ENCODE measurements at regions not wholly inside any gene's neighbourhood (a gene's known extent, or its start where the extent isn't known, plus 50 kb on each side); places are given as distances from the start of the nearest gene placed in this dataset.

DNA sequence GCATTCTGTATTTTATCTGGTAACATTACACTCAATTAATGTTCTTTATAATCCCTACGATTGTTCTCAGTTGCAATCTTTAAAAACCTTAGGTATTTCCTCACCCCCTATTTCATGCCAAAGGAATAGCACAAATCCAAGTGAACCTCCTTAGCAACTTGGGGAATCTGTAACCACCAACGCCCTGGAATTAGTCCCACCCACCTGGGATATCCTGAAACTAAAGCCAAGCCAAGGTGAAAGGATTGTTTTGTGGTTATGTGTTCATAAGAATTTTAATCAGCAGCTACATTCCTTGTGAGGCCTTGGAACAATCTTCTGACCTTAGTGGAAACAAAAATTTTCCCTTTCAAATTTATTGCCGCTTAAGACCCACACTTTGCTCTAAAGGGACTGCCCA lies 908.7 kb downstream of the TTLL7 start:
- H3K27me3 ChIP-seq (ENCODE audit: control insufficient read depth in 1 of 2, insufficient read depth in 2 of 2, low read length in 2 of 2), result no peaks in the 10 kb centered on the region
- no peak overlapping the region for H3K4me3 ChIP-seq (ENCODE audit: low read depth in 1 of 2, low read length in 2 of 2)
- no peak overlapping the region for H3K9ac ChIP-seq (ENCODE audit: low read length)
- no peaks in the 10 kb centered on the region for H3K4me1 ChIP-seq (ENCODE audit: insufficient read depth, low read length)
- no peaks in the 10 kb centered on the region for H3K36me3 ChIP-seq (ENCODE audit: insufficient read depth, low read length)
- no peak overlapping the region for H3K27ac ChIP-seq (ENCODE audit: low read depth, low read length)
- H3K9me3 ChIP-seq (ENCODE audit: low read length), result no peaks in the 10 kb centered on the region

DNA sequence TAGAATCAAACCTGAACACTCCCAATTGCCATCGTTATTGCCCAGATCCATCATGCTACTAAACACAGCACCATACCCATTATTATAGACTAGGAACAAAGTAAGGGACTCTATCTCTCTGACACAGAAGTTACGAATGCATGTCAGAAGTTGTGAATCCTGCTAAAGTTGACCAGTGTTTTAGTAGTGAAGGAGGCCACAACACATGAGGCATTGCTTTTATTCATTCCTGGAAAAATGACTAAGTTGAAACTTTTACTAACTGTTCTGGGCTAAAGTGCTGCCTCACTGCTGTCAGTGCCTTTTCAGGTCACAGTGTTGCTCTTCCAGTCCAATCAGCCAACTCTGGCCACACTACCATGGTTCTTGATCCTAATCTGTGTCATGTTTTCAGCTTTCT lies 911.1 kb downstream of the TTLL7 start:
- Histone ChIP-seq H3K4me1 (ENCODE audit: insufficient read depth, low read length) (no peaks in the 10 kb centered on the region), H3K4me3 (ENCODE audit: low read depth in 1 of 2, low read length in 2 of 2) (no peak overlapping the region), H3K9ac (ENCODE audit: low read length) (no peak overlapping the region), H3K36me3 (ENCODE audit: insufficient read depth, low read length) (no peaks in the 10 kb centered on the region), H3K9me3 (ENCODE audit: low read length) (no peaks in the 10 kb centered on the region), H3K27me3 (ENCODE audit: control insufficient read depth in 1 of 2, insufficient read depth in 2 of 2, low read length in 2 of 2) (no peaks in the 10 kb centered on the region), H3K27ac (ENCODE audit: low read depth, low read length) (no peak overlapping the region)

DNA sequence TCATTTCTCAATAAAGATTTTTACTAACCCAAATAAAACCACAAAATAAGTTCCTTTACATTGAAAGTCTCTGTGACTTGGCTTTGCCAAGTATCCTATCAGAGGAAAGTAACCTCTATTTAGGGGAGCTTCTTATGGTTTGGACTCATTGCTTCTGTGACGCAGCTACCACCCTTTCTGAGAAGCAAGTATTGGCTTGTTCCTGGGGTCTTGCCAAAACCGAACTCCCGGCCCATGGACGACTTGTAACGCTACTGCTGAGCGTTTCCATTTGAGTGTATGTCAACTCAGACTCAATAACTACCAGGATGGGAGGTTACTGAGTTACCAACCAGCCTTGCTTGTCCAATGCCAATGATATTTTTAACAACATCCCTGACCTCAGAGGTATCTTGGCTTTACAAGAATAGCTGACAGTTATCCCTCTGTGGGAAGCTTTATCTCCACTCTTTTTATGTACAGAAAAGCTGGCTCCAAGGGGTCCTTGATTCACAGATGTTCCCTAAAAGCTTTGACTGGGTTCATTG lies 911.9 kb downstream of the TTLL7 start:
- Histone ChIP-seq H3K27ac (ENCODE audit: low read depth, low read length) (no peak overlapping the region), H3K9ac (ENCODE audit: low read length) (no peak overlapping the region), H3K36me3 (ENCODE audit: insufficient read depth, low read length) (no peaks in the 10 kb centered on the region), H3K4me3 (ENCODE audit: low read depth in 1 of 2, low read length in 2 of 2) (no peak overlapping the region), H3K4me1 (ENCODE audit: insufficient read depth, low read length) (no peaks in the 10 kb centered on the region), H3K9me3 (ENCODE audit: low read length) (no peaks in the 10 kb centered on the region), H3K27me3 (ENCODE audit: control insufficient read depth in 1 of 2, insufficient read depth in 2 of 2, low read length in 2 of 2) (no peaks in the 10 kb centered on the region)

DNA sequence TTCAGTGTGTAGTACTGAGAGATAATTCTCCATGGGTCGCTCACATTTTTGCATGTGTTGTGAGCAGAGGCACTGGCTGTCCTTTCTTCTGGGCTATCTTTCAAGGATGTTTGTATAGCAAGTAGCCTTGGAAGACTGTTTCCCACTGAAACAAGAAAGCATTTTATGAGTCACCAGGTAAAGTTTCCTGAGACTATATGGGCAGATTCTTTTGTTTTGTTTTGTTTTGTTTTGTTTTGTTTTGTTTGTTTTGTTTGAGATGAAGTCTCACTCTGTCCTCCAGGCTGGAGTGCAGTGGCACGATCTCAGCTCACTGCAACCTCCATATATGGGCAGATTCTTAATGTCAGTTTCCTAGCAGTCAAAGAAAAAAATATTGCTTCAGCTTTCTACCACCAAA lies 912.6 kb downstream of the TTLL7 start:
- H3K4me3 ChIP-seq (ENCODE audit: low read depth in 1 of 2, low read length in 2 of 2), result no peak overlapping the region

DNA sequence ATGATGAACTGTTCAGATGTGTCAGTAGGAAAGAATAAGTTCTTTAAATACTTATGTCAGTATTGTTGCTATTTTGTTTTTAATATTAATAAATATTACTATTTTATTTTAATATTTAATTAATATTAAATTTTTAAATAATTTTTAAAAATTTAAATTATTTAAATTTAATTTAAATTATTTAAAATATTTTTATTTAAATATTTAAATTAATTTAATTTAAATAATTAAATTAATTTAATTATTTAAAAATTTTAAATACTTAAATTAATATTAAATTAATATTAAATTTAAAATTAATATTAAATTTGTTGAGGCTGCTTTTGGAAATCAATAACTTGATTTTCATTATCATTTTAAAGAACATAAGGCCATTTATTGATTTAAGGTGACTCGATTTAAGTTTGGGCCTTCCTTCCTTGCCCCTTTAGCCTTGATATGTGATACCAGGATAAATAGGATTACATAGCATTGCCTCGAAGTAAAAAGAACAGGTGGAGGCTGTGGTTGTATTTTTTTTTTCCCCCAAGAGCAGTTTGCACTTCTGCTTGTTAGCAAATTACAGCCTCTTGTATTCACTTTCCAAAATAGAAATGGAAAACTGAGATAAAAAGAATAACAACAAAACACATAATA lies 915.2 kb downstream of the TTLL7 start:
- Histone ChIP-seq H3K27me3 (ENCODE audit: control insufficient read depth in 1 of 2, insufficient read depth in 2 of 2, low read length in 2 of 2) (no peaks in the 10 kb centered on the region), H3K4me1 (ENCODE audit: insufficient read depth, low read length) (no peaks in the 10 kb centered on the region), H3K27ac (ENCODE audit: low read depth, low read length) (no peak overlapping the region), H3K9me3 (ENCODE audit: low read length) (no peaks in the 10 kb centered on the region), H3K4me3 (ENCODE audit: low read depth in 1 of 2, low read length in 2 of 2) (no peak overlapping the region), H3K9ac (ENCODE audit: low read length) (no peak overlapping the region), H3K36me3 (ENCODE audit: insufficient read depth, low read length) (no peaks in the 10 kb centered on the region)

More for the DNA sequence above, 912.6 kb downstream of the TTLL7 start:
- Histone ChIP-seq H3K27me3 (ENCODE audit: control insufficient read depth in 1 of 2, insufficient read depth in 2 of 2, low read length in 2 of 2) (no peaks in the 10 kb centered on the region), H3K36me3 (ENCODE audit: insufficient read depth, low read length) (no peaks in the 10 kb centered on the region), H3K9ac (ENCODE audit: low read length) (no peak overlapping the region), H3K27ac (ENCODE audit: low read depth, low read length) (no peak overlapping the region), H3K9me3 (ENCODE audit: low read length) (no peaks in the 10 kb centered on the region), H3K4me1 (ENCODE audit: insufficient read depth, low read length) (no peaks in the 10 kb centered on the region)

DNA sequence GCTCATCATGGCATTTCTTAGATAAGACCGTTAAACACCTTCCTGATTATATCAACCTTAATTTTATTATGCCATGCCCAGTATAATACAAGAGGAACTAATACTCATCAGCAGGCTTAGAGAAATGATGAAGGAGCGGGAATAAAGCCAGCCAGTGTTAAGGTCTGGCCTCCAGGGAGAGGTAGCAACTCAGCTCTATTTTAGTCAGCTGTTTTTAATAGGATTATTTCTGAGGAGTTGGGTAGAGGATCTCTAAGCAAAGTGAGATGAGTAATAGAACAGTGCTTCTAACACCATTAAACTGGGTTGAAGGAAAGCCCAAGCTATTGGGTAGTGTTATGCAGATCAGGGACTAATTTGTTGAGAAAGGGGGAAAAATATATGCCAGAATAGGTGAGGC lies 921.5 kb downstream of the TTLL7 start:
- no peaks in the 10 kb centered on the region for H3K9me3 ChIP-seq (ENCODE audit: low read length)
- no peaks in the 10 kb centered on the region for H3K4me1 ChIP-seq (ENCODE audit: insufficient read depth, low read length)
- no peak overlapping the region for H3K9ac ChIP-seq (ENCODE audit: low read length)
- no peak overlapping the region for H3K4me3 ChIP-seq (ENCODE audit: low read depth in 1 of 2, low read length in 2 of 2)
- no peaks in the 10 kb centered on the region for H3K36me3 ChIP-seq (ENCODE audit: insufficient read depth, low read length)
- no peaks in the 10 kb centered on the region for H3K27me3 ChIP-seq (ENCODE audit: control insufficient read depth in 1 of 2, insufficient read depth in 2 of 2, low read length in 2 of 2)
- H3K27ac ChIP-seq (ENCODE audit: low read depth, low read length), result no peak overlapping the region

DNA sequence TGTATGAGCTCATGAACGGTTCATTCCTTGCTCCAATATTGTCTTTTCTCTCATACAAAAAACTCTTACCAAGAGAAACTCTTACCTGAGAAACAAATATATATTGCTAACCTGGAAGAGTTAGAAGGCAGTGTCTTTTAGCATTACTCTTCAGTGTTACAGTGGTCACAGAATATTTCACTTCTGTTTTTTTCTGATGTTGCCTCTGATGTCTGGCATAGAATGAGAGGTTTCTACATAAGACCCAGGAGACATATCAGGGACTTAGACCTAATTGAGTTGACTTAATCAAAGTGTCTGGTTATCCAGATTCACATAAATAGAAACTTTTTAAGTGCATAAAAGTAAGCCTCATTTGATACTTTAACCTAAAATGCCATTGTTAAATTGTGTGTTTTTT lies 923.8 kb downstream of the TTLL7 start:
- H3K9me3 ChIP-seq (ENCODE audit: low read length), result no peaks in the 10 kb centered on the region
- no peak overlapping the region for H3K9ac ChIP-seq (ENCODE audit: low read length)
- no peaks in the 10 kb centered on the region for H3K36me3 ChIP-seq (ENCODE audit: insufficient read depth, low read length)
- H3K27ac ChIP-seq (ENCODE audit: low read depth, low read length), result no peak overlapping the region
- H3K27me3 ChIP-seq (ENCODE audit: control insufficient read depth in 1 of 2, insufficient read depth in 2 of 2, low read length in 2 of 2), result no peaks in the 10 kb centered on the region
- no peaks in the 10 kb centered on the region for H3K4me1 ChIP-seq (ENCODE audit: insufficient read depth, low read length)
- H3K4me3 ChIP-seq (ENCODE audit: low read depth in 1 of 2, low read length in 2 of 2), result no peak overlapping the region

DNA sequence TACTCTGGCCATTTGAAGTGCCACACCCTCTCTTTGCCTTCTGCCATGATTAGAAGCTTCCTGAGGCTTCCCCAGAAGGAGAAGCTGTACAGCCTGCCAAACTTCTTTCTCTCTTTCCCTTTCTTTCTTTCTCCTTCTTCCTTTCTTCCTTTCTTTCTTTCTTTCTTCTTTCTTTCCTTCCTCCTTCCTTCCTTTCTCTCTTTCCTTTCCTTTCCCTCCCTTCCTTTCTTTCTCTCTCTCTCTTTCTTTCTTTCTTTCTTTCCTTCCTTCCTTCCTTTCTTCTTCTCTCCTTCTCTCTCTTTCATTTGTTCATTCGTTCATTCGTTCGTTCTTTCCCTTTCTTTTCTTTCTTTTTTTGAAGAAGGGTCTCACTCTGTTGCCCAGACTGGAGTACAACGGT lies 931.0 kb downstream of the TTLL7 start:
- Histone ChIP-seq H3K4me1 (ENCODE audit: insufficient read depth, low read length) (no peaks in the 10 kb centered on the region), H3K4me3 (ENCODE audit: low read depth in 1 of 2, low read length in 2 of 2) (no peak overlapping the region), H3K27ac (ENCODE audit: low read depth, low read length) (no peak overlapping the region), H3K27me3 (ENCODE audit: control insufficient read depth in 1 of 2, insufficient read depth in 2 of 2, low read length in 2 of 2) (no peaks in the 10 kb centered on the region), H3K9ac (ENCODE audit: low read length) (no peak overlapping the region), H3K9me3 (ENCODE audit: low read length) (no peaks in the 10 kb centered on the region), H3K36me3 (ENCODE audit: insufficient read depth, low read length) (no peaks in the 10 kb centered on the region)

DNA sequence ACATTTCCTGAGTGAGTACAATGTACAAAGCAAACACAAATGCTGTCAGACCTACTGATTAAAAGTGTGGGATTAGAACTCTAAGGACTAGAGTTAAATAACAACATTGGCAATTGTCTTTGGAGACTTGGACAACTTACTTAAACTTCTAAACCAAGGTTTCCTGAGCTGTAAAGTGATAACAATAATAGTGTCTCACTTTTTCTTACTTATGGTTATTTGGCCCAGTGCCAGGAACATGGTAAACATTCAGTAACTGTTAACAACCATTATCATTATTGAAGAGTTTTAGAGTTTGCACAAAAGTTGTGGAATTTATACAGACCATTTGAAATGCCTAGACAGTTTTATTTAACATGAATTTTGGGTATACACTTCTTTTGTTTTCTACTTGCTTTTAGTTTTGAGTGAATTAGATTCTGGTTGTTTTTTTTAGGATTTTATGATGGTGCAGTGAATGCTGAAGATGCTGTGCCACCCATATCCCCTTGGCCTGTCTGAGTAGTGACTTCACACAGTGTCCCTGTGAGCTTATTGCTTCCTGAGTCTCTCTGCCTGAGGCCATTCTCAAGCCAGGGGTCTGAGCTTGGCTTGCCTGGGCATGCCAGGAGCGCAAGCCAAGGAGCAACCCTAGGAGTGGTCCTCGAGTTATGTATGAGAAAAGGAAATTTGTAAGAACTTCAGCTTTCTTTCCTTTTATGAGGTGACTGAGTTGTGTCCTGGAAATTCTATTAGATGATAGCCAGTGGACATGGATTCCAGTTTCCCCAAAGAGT lies 932.8 kb downstream of the TTLL7 start:
- Histone ChIP-seq H3K4me1 (ENCODE audit: insufficient read depth, low read length) (no peaks in the 10 kb centered on the region), H3K4me3 (ENCODE audit: low read depth in 1 of 2, low read length in 2 of 2) (no peak overlapping the region), H3K27me3 (ENCODE audit: control insufficient read depth in 1 of 2, insufficient read depth in 2 of 2, low read length in 2 of 2) (no peaks in the 10 kb centered on the region), H3K27ac (ENCODE audit: low read depth, low read length) (no peak overlapping the region), H3K9me3 (ENCODE audit: low read length) (no peaks in the 10 kb centered on the region), H3K36me3 (ENCODE audit: insufficient read depth, low read length) (no peaks in the 10 kb centered on the region), H3K9ac (ENCODE audit: low read length) (no peak overlapping the region)

DNA sequence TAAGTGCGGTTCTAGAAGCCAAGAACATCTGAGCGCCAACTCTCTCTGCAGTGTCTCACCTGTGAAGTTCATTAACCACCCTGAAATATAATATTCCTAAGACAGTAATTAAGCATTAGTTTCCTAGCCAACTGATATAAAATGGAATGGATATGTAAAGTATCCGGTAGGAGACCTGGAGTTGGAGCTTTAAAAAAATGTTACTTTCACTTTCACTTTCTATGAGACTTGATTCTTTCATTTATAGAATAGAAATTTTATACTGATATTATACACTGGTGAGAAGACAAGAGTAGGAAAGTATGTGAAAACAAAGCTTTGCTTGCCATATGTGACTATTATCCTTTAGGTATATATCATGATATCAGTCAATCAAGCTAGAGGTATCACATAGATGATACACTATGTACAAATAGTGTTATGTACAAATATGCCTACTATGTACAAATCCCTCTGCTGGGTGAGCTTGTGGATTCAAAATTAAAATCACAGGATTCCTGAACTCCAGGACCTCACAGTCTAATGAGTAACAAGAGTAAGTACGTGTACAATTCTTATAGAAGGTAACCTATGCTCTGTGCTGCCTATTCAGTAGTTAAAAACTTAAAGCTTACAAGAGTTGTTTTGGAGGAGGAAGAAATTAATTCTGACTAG lies 934.2 kb downstream of the TTLL7 start:
- H3K4me3 ChIP-seq (ENCODE audit: low read depth in 1 of 2, low read length in 2 of 2), result no peak overlapping the region

DNA sequence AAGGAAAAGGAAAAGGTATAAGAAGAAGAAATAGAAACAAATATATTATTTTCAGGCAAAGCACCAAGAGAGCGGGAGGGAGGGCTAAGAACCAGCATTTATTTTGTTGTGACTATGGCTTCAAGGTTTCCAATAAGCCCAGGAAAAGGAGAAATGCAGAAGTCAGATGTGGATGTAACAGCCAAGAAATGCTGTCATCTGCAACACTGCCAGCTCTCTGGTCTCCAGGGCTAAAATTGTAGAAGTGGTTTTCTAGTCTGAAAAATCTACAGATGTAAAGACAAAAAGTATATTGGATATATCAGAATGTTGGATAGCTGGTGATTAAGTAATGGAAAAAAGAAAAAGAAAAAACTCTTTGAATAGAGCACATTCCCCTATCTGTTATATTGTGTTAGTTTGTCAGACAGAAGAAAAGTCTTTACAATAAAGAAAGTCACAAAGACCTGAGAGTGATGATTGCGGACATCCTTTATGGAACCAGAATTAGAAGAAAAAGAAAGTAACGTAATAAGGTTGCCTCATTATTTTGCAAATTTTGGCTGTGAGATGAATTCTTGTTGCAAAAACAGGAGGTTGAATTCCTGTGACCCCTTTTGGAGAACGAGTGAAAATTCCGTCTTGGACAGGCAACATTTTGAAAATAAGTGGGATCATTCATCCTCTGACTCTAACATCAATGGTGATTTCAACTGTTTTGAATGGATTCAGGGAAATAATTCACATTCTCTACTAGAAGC lies 938.1 kb downstream of the TTLL7 start:
- no peak overlapping the region for H3K27ac ChIP-seq (ENCODE audit: low read depth, low read length)

More for the DNA sequence above, 934.2 kb downstream of the TTLL7 start:
- Histone ChIP-seq H3K9me3 (ENCODE audit: low read length) (no peaks in the 10 kb centered on the region), H3K27ac (ENCODE audit: low read depth, low read length) (no peak overlapping the region), H3K36me3 (ENCODE audit: insufficient read depth, low read length) (no peaks in the 10 kb centered on the region), H3K9ac (ENCODE audit: low read length) (no peak overlapping the region), H3K4me1 (ENCODE audit: insufficient read depth, low read length) (no peaks in the 10 kb centered on the region), H3K27me3 (ENCODE audit: control insufficient read depth in 1 of 2, insufficient read depth in 2 of 2, low read length in 2 of 2) (no peaks in the 10 kb centered on the region)

More for the DNA sequence above, 938.1 kb downstream of the TTLL7 start:
- Histone ChIP-seq H3K4me3 (ENCODE audit: low read depth in 1 of 2, low read length in 2 of 2) (no peak overlapping the region), H3K9ac (ENCODE audit: low read length) (no peak overlapping the region), H3K4me1 (ENCODE audit: insufficient read depth, low read length) (no peaks in the 10 kb centered on the region), H3K9me3 (ENCODE audit: low read length) (no peaks in the 10 kb centered on the region), H3K36me3 (ENCODE audit: insufficient read depth, low read length) (no peaks in the 10 kb centered on the region), H3K27me3 (ENCODE audit: control insufficient read depth in 1 of 2, insufficient read depth in 2 of 2, low read length in 2 of 2) (no peaks in the 10 kb centered on the region)

Data from muscle layer of colon (tissue), 2 donors.